Nephron (organoid): ENCODE measurements at regions not wholly inside any gene's neighbourhood (a gene's known extent, or its start where the extent isn't known, plus 50 kb on each side); places are given as distances from the start of the nearest gene placed in this dataset.

Source experiments
- H3K27ac Mint-ChIP-seq, 3 experiments: 2 replicates each; pipeline ENCODE4 v1.8.0; 2020; ENCODE audit warnings: mixed read lengths in 3 of 3, mild to moderate bottlenecking in 2 of 3, moderate library complexity in 1 of 3
- H3K27me3 Mint-ChIP-seq: 2 replicates; pipeline ENCODE4 v1.8.0; 2021; ENCODE audit warnings: low read depth, mild to moderate bottlenecking, moderate library complexity, mixed read lengths
- H3K36me3 Mint-ChIP-seq: 2 replicates; pipeline ENCODE4 v1.8.0; 2020; ENCODE audit warnings: low read depth, mixed read lengths
- H3K4me1 Mint-ChIP-seq: 2 replicates; pipeline ENCODE4 v1.8.0; 2020; ENCODE audit warnings: mixed read lengths
- H3K4me3 Mint-ChIP-seq, 3 experiments: 2 replicates each; pipeline ENCODE4 v1.8.0; 2020; ENCODE audit warnings: mild to moderate bottlenecking in 3 of 3, mixed read lengths in 3 of 3, moderate library complexity in 2 of 3
- H3K9me3 Mint-ChIP-seq: 2 replicates; pipeline ENCODE4 v1.8.0; 2020; ENCODE audit warnings: mixed read lengths
- TF ChIP-seq, protein P1 (sequence below), 3 experiments: fragments of 200-600 bp; sonication (generic); IDR thresholded peaks; one replicate each; pipeline ENCODE4 v1.5.0; 2021; ENCODE audit warnings: antibody characterized with exemption in 3 of 3; ENCODE audit not compliant: unreplicated experiment in 3 of 3

DNA sequence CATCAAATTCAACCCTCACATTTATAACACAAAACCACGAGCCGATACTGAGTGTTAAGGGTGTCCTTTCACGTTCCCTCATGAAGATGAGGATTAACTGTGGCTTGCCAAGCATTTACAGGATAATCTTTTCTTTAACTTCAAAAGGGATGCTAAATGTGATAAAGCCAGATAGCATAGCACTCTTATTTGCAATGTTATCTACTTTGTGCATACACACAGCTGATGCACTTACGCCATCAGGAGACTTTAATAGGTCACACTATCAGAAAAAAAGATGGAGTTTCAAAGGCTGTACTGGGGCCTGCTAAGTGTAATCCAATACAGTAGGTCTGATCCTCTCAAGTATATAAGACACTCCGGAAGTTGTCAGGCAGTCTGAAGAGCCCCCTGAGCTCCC, 572.7 kb downstream of the PIK3C3 start:
- TF ChIP-seq, protein P1, sequence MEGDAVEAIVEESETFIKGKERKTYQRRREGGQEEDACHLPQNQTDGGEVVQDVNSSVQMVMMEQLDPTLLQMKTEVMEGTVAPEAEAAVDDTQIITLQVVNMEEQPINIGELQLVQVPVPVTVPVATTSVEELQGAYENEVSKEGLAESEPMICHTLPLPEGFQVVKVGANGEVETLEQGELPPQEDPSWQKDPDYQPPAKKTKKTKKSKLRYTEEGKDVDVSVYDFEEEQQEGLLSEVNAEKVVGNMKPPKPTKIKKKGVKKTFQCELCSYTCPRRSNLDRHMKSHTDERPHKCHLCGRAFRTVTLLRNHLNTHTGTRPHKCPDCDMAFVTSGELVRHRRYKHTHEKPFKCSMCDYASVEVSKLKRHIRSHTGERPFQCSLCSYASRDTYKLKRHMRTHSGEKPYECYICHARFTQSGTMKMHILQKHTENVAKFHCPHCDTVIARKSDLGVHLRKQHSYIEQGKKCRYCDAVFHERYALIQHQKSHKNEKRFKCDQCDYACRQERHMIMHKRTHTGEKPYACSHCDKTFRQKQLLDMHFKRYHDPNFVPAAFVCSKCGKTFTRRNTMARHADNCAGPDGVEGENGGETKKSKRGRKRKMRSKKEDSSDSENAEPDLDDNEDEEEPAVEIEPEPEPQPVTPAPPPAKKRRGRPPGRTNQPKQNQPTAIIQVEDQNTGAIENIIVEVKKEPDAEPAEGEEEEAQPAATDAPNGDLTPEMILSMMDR (IDR thresholded peaks at IDR 0.05; ENCODE audit: unreplicated experiment in 3 of 3) = no peak

DNA sequence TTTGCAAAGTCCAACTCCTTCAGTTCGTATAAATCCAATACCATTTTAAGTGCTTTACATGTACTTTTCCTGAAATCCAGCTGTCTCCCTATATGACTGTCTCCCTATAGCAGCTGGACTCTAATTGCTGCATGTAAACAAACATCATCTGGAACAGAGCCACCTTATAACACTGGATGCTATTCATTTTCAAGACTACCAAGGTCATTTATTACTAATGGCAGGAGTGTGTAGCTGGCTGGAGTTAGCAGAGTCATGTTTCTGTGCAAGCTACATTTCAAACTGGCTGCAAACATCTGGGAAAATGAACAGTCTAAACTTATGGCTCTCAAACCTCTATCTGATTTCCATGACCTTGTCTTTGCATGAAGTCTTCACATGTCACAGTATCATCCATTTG, 575.2 kb downstream of the PIK3C3 start:
- no peaks in the 10 kb centered on the region for H3K36me3 Mint-ChIP-seq
- H3K4me3 Mint-ChIP-seq = no peak overlapping the region
- peaks cover 61% of the 10 kb centered on the region for H3K4me1 Mint-ChIP-seq
- H3K9me3 Mint-ChIP-seq = no peaks in the 10 kb centered on the region
- peaks cover 4% of the 10 kb centered on the region for H3K27me3 Mint-ChIP-seq
- TF ChIP-seq, protein P1 (IDR thresholded peaks at IDR 0.05; ENCODE audit: unreplicated experiment in 3 of 3) = no peak
- peak overlapping the region; percentile 55 to 91 (median 67) for H3K27ac Mint-ChIP-seq

More for the DNA sequence above, 572.7 kb downstream of the PIK3C3 start:
- Mint-ChIP-seq H3K4me3 (no peak overlapping the region), H3K27me3 (peaks cover 4% of the 10 kb centered on the region), H3K27ac (no peak overlapping the region), H3K4me1 (peaks cover 37% of the 10 kb centered on the region), H3K9me3 (no peaks in the 10 kb centered on the region), H3K36me3 (no peaks in the 10 kb centered on the region)

DNA sequence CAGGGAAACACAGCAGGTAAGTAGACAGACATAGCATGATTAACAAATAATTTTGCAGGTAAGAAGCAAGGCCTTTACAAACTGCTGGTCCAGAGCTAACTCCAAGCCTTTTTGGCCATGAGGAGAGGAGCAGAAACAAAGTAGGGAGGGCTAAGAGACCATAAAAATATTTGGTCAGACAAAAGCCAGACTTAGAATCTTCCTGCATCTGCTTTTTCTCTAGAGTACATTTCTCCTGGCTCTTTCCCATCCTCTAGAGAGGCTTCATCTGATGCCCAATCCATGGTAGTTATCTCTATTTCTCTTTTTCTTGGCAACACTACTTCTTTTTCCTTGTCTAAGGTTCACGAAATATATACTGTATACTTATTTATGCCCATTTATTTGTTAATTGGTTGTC, 577.1 kb downstream of the PIK3C3 start:
- TF ChIP-seq, protein P1 (IDR thresholded peaks at IDR 0.05; ENCODE audit: unreplicated experiment in 3 of 3) = no peak
- Mint-ChIP-seq H3K27ac (peak overlapping the region; percentile 49 to 91 (median 88)), H3K4me1 (peaks cover 78% of the 10 kb centered on the region), H3K27me3 (peaks cover 4% of the 10 kb centered on the region), H3K9me3 (no peaks in the 10 kb centered on the region), H3K36me3 (no peaks in the 10 kb centered on the region), H3K4me3 (no peak overlapping the region)

DNA sequence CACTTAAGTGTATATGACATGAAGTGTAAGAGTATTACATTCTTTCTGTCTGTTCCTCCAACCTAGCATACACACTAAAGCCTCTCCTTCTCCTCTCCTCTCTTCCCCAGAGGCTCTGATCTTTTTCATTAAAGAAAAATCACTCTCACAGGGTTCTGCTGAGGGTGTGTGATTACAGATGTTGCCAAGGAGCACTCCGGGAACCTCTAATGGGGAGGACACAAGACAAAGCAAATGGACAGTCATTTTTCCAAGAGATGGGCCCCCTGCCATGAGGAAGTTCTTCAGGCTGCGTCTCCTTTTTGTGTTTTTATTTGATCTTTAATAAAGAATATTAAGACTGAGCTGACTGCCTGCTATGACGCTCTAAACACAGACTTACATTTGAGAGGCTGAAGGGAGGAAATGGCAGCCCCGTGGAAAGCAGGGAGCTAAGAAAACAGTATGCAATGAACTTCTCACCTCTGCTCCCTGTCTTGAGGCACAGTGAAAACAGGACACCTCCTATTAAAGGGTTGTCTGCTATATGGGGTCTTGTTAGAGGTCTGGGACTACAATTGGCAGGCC, 578.1 kb downstream of the PIK3C3 start:
- Mint-ChIP-seq H3K4me1 (peaks cover 86% of the 10 kb centered on the region), H3K9me3 (no peaks in the 10 kb centered on the region)

DNA sequence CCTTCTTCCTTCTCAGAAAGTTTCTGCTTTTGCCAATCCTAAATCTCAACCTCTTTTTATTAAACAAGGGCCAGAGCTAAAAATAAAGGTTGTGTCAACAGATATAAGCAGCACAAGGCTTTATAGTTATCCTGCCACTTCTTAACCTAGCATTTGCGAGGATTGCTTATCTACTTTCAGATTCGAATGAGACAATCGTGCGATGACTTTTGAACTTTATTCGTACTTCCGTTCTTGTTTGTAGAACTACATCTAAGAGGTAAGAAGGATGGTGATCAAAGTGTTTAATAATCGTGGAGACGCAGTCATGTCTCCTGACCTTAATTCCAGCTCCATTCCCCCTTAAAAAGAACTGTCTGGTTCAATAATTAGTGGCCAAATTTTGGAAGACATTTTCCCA, 578.6 kb downstream of the PIK3C3 start:
- H3K9me3 Mint-ChIP-seq = no peaks in the 10 kb centered on the region
- H3K4me1 Mint-ChIP-seq = peaks cover 89% of the 10 kb centered on the region
- TF ChIP-seq, protein P1 (IDR thresholded peaks at IDR 0.05; ENCODE audit: unreplicated experiment in 3 of 3) = no peak
- H3K27ac Mint-ChIP-seq = peak overlapping the region; percentile 88 to 92 (median 91)
- H3K27me3 Mint-ChIP-seq = peaks cover 4% of the 10 kb centered on the region
- H3K36me3 Mint-ChIP-seq = no peaks in the 10 kb centered on the region
- peak overlapping the region in 1 of 3 experiments; percentile 7 for H3K4me3 Mint-ChIP-seq

More for the DNA sequence above, 578.1 kb downstream of the PIK3C3 start:
- Mint-ChIP-seq H3K27me3 (peaks cover 4% of the 10 kb centered on the region), H3K36me3 (no peaks in the 10 kb centered on the region), H3K4me3 (peak overlapping the region in 1 of 3 experiments; percentile 49), H3K27ac (peak overlapping the region; percentile 88 to 92 (median 91))
- TF ChIP-seq, protein P1 (IDR thresholded peaks at IDR 0.05; ENCODE audit: unreplicated experiment in 3 of 3) = no peak

DNA sequence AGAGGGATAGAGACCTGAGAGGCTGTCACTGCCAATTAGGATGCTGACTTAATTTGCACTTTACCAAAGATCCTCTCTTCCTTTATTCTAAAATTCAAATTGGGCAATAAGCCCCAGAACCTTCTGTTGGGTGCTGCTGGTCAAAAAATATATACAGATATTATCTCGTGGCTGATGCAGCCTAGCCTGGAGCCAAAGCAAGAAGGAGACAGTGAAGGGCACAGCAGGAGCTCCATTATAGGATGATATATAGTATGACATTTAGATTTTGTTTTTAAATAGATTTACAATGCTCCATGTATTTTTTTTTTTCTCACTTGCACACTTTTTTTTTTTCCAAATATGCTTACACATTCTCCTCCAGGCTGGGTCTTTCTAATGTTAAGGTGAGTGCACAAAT, 579.3 kb downstream of the PIK3C3 start:
- no peaks in the 10 kb centered on the region for H3K9me3 Mint-ChIP-seq
- peak overlapping the region; percentile 88 to 92 (median 91) for H3K27ac Mint-ChIP-seq
- TF ChIP-seq, protein P1 (IDR thresholded peaks at IDR 0.05; ENCODE audit: unreplicated experiment in 3 of 3) = no peak
- peaks cover 85% of the 10 kb centered on the region for H3K4me1 Mint-ChIP-seq
- H3K36me3 Mint-ChIP-seq = no peaks in the 10 kb centered on the region
- peaks cover under 1% of the 10 kb centered on the region for H3K27me3 Mint-ChIP-seq
- no peak overlapping the region for H3K4me3 Mint-ChIP-seq
